IMR-90 (cell line): ENCODE measurements at regions not wholly inside any gene's neighbourhood (a gene's known extent, or its start where the extent isn't known, plus 50 kb on each side); places are given as distances from the start of the nearest gene placed in this dataset.

Source experiments
- ATAC-seq: fragments of 200-7000 bp; cut with Tn5 transposase; 2 replicates; pipeline ENCODE4 v1.9.1; 2020; ENCODE audit warnings: low read depth, mild to moderate bottlenecking, moderate library complexity
- BruUV-seq: library from RNA; stranded (reverse); fragments of 400-500 nt; replicated peaks from 2 replicates; lab custom pipeline; 2021; lab: Mats Ljungman, UMichigan
- CTCF ChIA-PET: fragments of 300-600 bp; formaldehyde crosslinking; extraction: SDS; loops from one replicate; lab custom pipeline; 2021; ENCODE audit warnings: antibody characterized with exemption; lab: Yijun Ruan, JAX
- POLR2A ChIA-PET: fragments of 300-600 bp; sonication (Branson Sonifier 250); formaldehyde crosslinking; loops from one replicate; lab custom pipeline; 2022; ENCODE audit warnings: antibody characterized with exemption; ENCODE audit not compliant: unreplicated experiment; lab: Charles Lee
- DNase-seq: peaks from one replicate; pipeline ENCODE4 v3.0.0; 2013
- H2AFZ ChIP-seq: replicated peaks from 2 replicates; pipeline ENCODE3; 2013; ENCODE audit warnings: low read length, mild to moderate bottlenecking; ENCODE audit not compliant: poor library complexity
- H2AK5ac ChIP-seq: 2 replicates; pipeline ENCODE4 v1.6.1; 2013; ENCODE audit warnings: low read depth, low read length, inconsistent platforms
- H2AK9ac ChIP-seq: replicated peaks from 2 replicates; pipeline ENCODE3; 2013; ENCODE audit warnings: mild to moderate bottlenecking, low read depth, low read length, moderate library complexity; ENCODE audit not compliant: poor library complexity
- H2BK120ac ChIP-seq: 2 replicates; pipeline ENCODE4 v1.6.1; 2013; ENCODE audit warnings: low read depth, low read length, inconsistent platforms
- H2BK15ac ChIP-seq: 3 replicates; pipeline ENCODE4 v1.6.1; 2013; ENCODE audit warnings: low read depth, low read length, inconsistent platforms
- H2BK20ac ChIP-seq: 2 replicates; pipeline ENCODE4 v1.6.1; 2013; ENCODE audit warnings: low read depth, mild to moderate bottlenecking, inconsistent platforms, low read length, moderate library complexity
- H2BK5ac ChIP-seq: 2 replicates; pipeline ENCODE4 v1.6.1; 2013; ENCODE audit warnings: mild to moderate bottlenecking, low read depth, low read length, inconsistent platforms; ENCODE audit not compliant: poor library complexity, severe bottlenecking
- H3K14ac ChIP-seq: replicated peaks from 2 replicates; pipeline ENCODE4 v1.6.1; 2013; ENCODE audit warnings: low read depth, low read length, inconsistent platforms
- H3K18ac ChIP-seq: 2 replicates; pipeline ENCODE4 v1.6.1; 2013; ENCODE audit warnings: low read depth, low read length, control low read depth
- H3K23ac ChIP-seq: 2 replicates; pipeline ENCODE4 v1.6.1; 2013; ENCODE audit warnings: low read depth, low read length, inconsistent platforms
- H3K27ac ChIP-seq: 2 replicates; pipeline ENCODE4 v1.5.1; 2013; ENCODE audit warnings: mild to moderate bottlenecking, control low read depth, low read length; ENCODE audit not compliant: insufficient read depth
- H3K27me3 ChIP-seq: 2 replicates; pipeline ENCODE4 v1.6.1; 2013; ENCODE audit warnings: low read length; ENCODE audit not compliant: control insufficient read depth, insufficient read depth
- H3K36me3 ChIP-seq: 2 replicates; pipeline ENCODE4 v1.6.1; 2013; ENCODE audit warnings: low read length, mixed read lengths; ENCODE audit not compliant: control insufficient read depth, insufficient read depth
- H3K4ac ChIP-seq: 2 replicates; pipeline ENCODE4 v1.6.1; 2013; ENCODE audit warnings: low read depth, low read length, inconsistent platforms
- H3K4me1 ChIP-seq: 2 replicates; pipeline ENCODE4 v1.6.1; 2013; ENCODE audit warnings: low read length, mixed read lengths; ENCODE audit not compliant: control insufficient read depth, insufficient read depth
- H3K4me2 ChIP-seq: 2 replicates; pipeline ENCODE4 v1.6.1; 2013; ENCODE audit warnings: low read depth, mild to moderate bottlenecking, control low read depth, low read length, moderate library complexity
- H3K4me3 ChIP-seq: 2 replicates; pipeline ENCODE4 v1.5.1; 2013; ENCODE audit warnings: low read depth, mild to moderate bottlenecking, control low read depth, low read length, moderate library complexity; ENCODE audit not compliant: insufficient read depth
- H3K56ac ChIP-seq: 2 replicates; pipeline ENCODE4 v1.6.1; 2013; ENCODE audit warnings: low read length, inconsistent platforms; ENCODE audit not compliant: insufficient read depth; ENCODE audit errors: extremely low read depth
- H3K79me1 ChIP-seq, 2 experiments: 2 replicates each; pipeline ENCODE4 v1.6.1; 2013; ENCODE audit warnings: low read length in 2 of 2, inconsistent platforms in 1 of 2, low read depth in 1 of 2
- H3K9ac ChIP-seq: 2 replicates; pipeline ENCODE4 v1.6.1; 2013; ENCODE audit warnings: low read depth, low read length, control low read depth
- H3K9me1 ChIP-seq: 2 replicates; pipeline ENCODE4 v1.6.1; 2013; ENCODE audit warnings: low read length, inconsistent platforms; ENCODE audit not compliant: insufficient read depth
- H3K9me3 ChIP-seq: 2 replicates; pipeline ENCODE4 v1.6.1; 2013; ENCODE audit warnings: low read length; ENCODE audit not compliant: control insufficient read depth, insufficient read depth
- H4K20me1 ChIP-seq: 2 replicates; pipeline ENCODE4 v1.6.1; 2013; ENCODE audit warnings: low read length, inconsistent platforms; ENCODE audit not compliant: insufficient read depth
- H4K5ac ChIP-seq: 2 replicates; pipeline ENCODE4 v1.6.1; 2013; ENCODE audit warnings: mild to moderate bottlenecking, low read depth, low read length, control low read depth
- H4K8ac ChIP-seq, 2 experiments: 2 replicates each; pipeline ENCODE4 v1.6.1; 2013; ENCODE audit warnings: low read depth in 2 of 2, low read length in 2 of 2, control low read depth in 1 of 2, inconsistent platforms in 1 of 2
- H4K91ac ChIP-seq: 2 replicates; pipeline ENCODE4 v1.6.1; 2013; ENCODE audit warnings: low read depth, low read length, inconsistent platforms; ENCODE audit not compliant: insufficient read depth
- BHLHE40 ChIP-seq: fragments of 150-350 bp; IDR thresholded peaks from 2 replicates; pipeline ENCODE4 v1.6.1; 2016; ENCODE audit warnings: mild to moderate bottlenecking, low read depth, low read length
- CTCF ChIP-seq: conservative IDR thresholded peaks from 2 replicates; pipeline ENCODE4 v1.5.1; 2012; ENCODE audit warnings: mild to moderate bottlenecking, low read depth, low read length, improper control_type of control experiment
- MAFK ChIP-seq: IDR thresholded peaks from 2 replicates; pipeline ENCODE4 v1.6.1; 2012; ENCODE audit warnings: low read depth, low read length, improper control_type of control experiment
- NFE2L2 ChIP-seq: fragments of 150-350 bp; IDR thresholded peaks from 2 replicates; pipeline ENCODE4 v1.6.1; 2016; ENCODE audit warnings: low read depth, mild to moderate bottlenecking, low read length
- RFX5 ChIP-seq: IDR thresholded peaks from 2 replicates; pipeline ENCODE4 v1.8.0; 2012; ENCODE audit warnings: low read depth, mild to moderate bottlenecking, low read length, moderate library complexity
- USF2 ChIP-seq: fragments of 150-350 bp; IDR thresholded peaks from 2 replicates; pipeline ENCODE4 v1.6.1; 2017; ENCODE audit warnings: mild to moderate bottlenecking, antibody characterized with exemption, low read length, low read depth
- WGBS, 2 experiments: methylation state at CpG; one replicate each; pipeline versions ENCODE4 v1.1.5 to v1.1.7; 2013; ENCODE audit warnings: missing lambda C conversion rate in 2 of 2; ENCODE audit not compliant: insufficient read length in 1 of 2; ENCODE audit errors: extremely low coverage in 2 of 2; 5-methylcytosine and 5-hydroxymethylcytosine counted together
- dilution Hi-C: fragments of 300-500 bp; cut with HindIII; formaldehyde crosslinking; loops from one replicate; pipeline ENCODE4 v1.14.3; 2018; ENCODE audit warnings: low sequenced_read_pairs; ENCODE audit not compliant: unreplicated experiment
- in situ Hi-C: fragments of 300-500 bp; cut with MboI; formaldehyde crosslinking; loops from 3 replicates; pipeline ENCODE4 v1.14.3; 2019; ENCODE audit warnings: low sequenced_read_pairs, inconsistent platforms, mixed read lengths
- intact Hi-C: fragments of 100-400 bp; cut with micrococcal nuclease; formaldehyde crosslinking; loops from 2 replicates; pipeline ENCODE4 v1.10.0; 2022

GRCh38 chr17:17413821-17414220 lies 63.0 kb upstream of the MED9 start:
- no peaks in the 10 kb centered on the region for H3K27me3 ChIP-seq
- H2BK5ac ChIP-seq = peak overlapping the region; percentile 74
- H3K4me2 ChIP-seq = peak overlapping the region; percentile 58
- dilution Hi-C loops = no loop called here
- H3K4ac ChIP-seq = peak overlapping the region; percentile 88
- WGBS, 2 experiments = 93% methylated on average over 3 of the region's 7 CpGs; no CpG with 5 or more reads in 1 of the 2 experiments
- H3K79me1 ChIP-seq = no peaks in the 10 kb centered on the region
- H3K36me3 ChIP-seq = no peaks in the 10 kb centered on the region
- H2AK9ac ChIP-seq = peak overlapping the region; percentile 45
- H3K18ac ChIP-seq = peak overlapping the region; percentile 55
- peak overlapping the region; percentile 69 for H3K14ac ChIP-seq
- H2BK120ac ChIP-seq = peak overlapping the region; percentile 88
- peak overlapping the region; percentile 77 to 83 for H4K8ac ChIP-seq
- H4K5ac ChIP-seq = peak overlapping the region; percentile 58
- no peak overlapping the region for H3K4me3 ChIP-seq
- in situ Hi-C loops = no loop called here
- intact Hi-C loops = no loop called here
- no TSS peak for BruUV-seq
- H3K9me1 ChIP-seq = peaks cover 19% of the 10 kb centered on the region
- 0 out of 2 replicates have a peak overlapping the region, but pooled peaks have one; percentile 19 for H3K9ac ChIP-seq
- ChIA-PET POLR2A (no interaction called here), CTCF (interaction anchor here (0.6 kb wide), 1 partner anchor 18 kb away, joined by 3 read pairs; no protein-coding TSS in a partner anchor)
- H4K20me1 ChIP-seq = no peaks in the 10 kb centered on the region
- peak overlapping the region; percentile 67; the same call in 2 of the 3 replicates for H2BK15ac ChIP-seq
- peak overlapping the region; percentile 79 for H2BK20ac ChIP-seq
- H3K27ac ChIP-seq = peak overlapping the region; percentile 62
- no peak for TF ChIP-seq NFE2L2
- no peak for TF ChIP-seq MAFK
- no peak for TF ChIP-seq RFX5
- peak; percentile 31; the same call in 1 of the 2 replicates for TF ChIP-seq USF2
- no peak for TF ChIP-seq CTCF
- TF ChIP-seq BHLHE40 = no peak
- peak overlapping the region; percentile 81 for H2AFZ ChIP-seq
- H3K56ac ChIP-seq = 0 out of 2 replicates have a peak overlapping the region, but pooled peaks have one; percentile 29
- peaks cover 25% of the 10 kb centered on the region for H3K4me1 ChIP-seq
- DNase-seq = no peak
- H2AK5ac ChIP-seq = peak overlapping the region; percentile 89
- peak overlapping the region; percentile 82 for H4K91ac ChIP-seq
- ATAC-seq = no peak
- H3K9me3 ChIP-seq = no peaks in the 10 kb centered on the region
- H3K23ac ChIP-seq = 0 out of 2 replicates have a peak overlapping the region, but pooled peaks have one; percentile 28
